HL-60 (cell line): ENCODE measurements at regions not wholly inside any gene's neighbourhood (a gene's known extent, or its start where the extent isn't known, plus 50 kb on each side); places are given as distances from the start of the nearest gene placed in this dataset.

ENCODE experiments used
- DNase-seq, 2 experiments: peaks; one replicate each; pipeline ENCODE4 v3.0.0-alpha.2; 2010 to 2020; ENCODE audit warnings: low read depth in 1 of 2, low spot score in 1 of 2
- H3K27ac ChIP-seq: fragments of 250-450 bp; sonication (Bioruptor Pico); replicated peaks from 2 replicates; pipeline ENCODE4 v1.5.1; 2020; ENCODE audit warnings: mild to moderate bottlenecking, moderate library complexity
- H3K27me3 ChIP-seq: fragments of 250-450 bp; sonication (Bioruptor Pico); 2 replicates; pipeline ENCODE4 v1.5.1; 2021; ENCODE audit warnings: mild to moderate bottlenecking, moderate library complexity; ENCODE audit not compliant: insufficient read depth, poor library complexity, severe bottlenecking
- H3K4me3 ChIP-seq: replicated peaks from 2 replicates; pipeline ENCODE4 v1.5.1; 2011; ENCODE audit warnings: mild to moderate bottlenecking, control low read depth, low read length; ENCODE audit not compliant: insufficient read depth
- CTCF ChIP-seq: IDR thresholded peaks from one replicate; pipeline ENCODE4 v1.5.1; 2011; ENCODE audit warnings: low read length, control low read depth, inconsistent platforms; ENCODE audit not compliant: insufficient read depth
- GABPA ChIP-seq: IDR thresholded peaks from 2 replicates; pipeline ENCODE4 v1.6.1; 2012; ENCODE audit warnings: low read depth
- POLR2AphosphoS5 ChIP-seq: IDR thresholded peaks from 2 replicates; pipeline ENCODE4 v1.6.1; 2012; ENCODE audit warnings: low read depth
- REST ChIP-seq: IDR thresholded peaks from 2 replicates; pipeline ENCODE4 v1.6.1; 2012; ENCODE audit warnings: low read depth; ENCODE audit not compliant: insufficient replicate concordance
- SPI1 ChIP-seq: IDR thresholded peaks from 2 replicates; pipeline ENCODE4 v1.6.1; 2012; ENCODE audit warnings: low read depth, mild to moderate bottlenecking, borderline replicate concordance

- no peak for DNase-seq
- H3K27ac ChIP-seq, result no peak overlapping the region
- H3K27me3 ChIP-seq, result no peaks in the 10 kb centered on the region
- no peak overlapping the region for H3K4me3 ChIP-seq
- no peak for TF ChIP-seq CTCF
- no peak for TF ChIP-seq SPI1
- TF ChIP-seq GABPA, result no peak
- no peak for TF ChIP-seq POLR2AphosphoS5
- TF ChIP-seq REST, result no peak
Measured at GRCh38 chr9:134980516-134980915, 62.8 kb upstream of the FCN1 start.

GRCh38 chr9:134980991-134981390, 63.3 kb upstream of the FCN1 start:
- no peak for DNase-seq
- TF ChIP-seq GABPA (no peak), SPI1 (no peak), REST (no peak), POLR2AphosphoS5 (no peak), CTCF (no peak)
- H3K27me3 ChIP-seq, result no peaks in the 10 kb centered on the region

GRCh38 chr9:134981829-134982228, 64.1 kb upstream of the FCN1 start:
- Histone ChIP-seq H3K27me3 (no peaks in the 10 kb centered on the region), H3K27ac (no peak overlapping the region), H3K4me3 (no peak overlapping the region)
- DNase-seq, result no peak
- TF ChIP-seq CTCF (no peak), SPI1 (no peak), GABPA (no peak), REST (no peak), POLR2AphosphoS5 (no peak)

More at GRCh38 chr9:134980991-134981390, 63.3 kb upstream of the FCN1 start:
- Histone ChIP-seq H3K27ac (no peak overlapping the region), H3K4me3 (no peak overlapping the region)
